Pancreas (tissue), 10 donors: ENCODE measurements at regions not wholly inside any gene's neighbourhood (a gene's known extent, or its start where the extent isn't known, plus 50 kb on each side); places are given as distances from the start of the nearest gene placed in this dataset.

Experiments
- ATAC-seq, 4 donors: fragments of 200-7000 bp; cut with Tn5 transposase; one replicate each; pipeline versions ENCODE4 v1.8.0 to v1.9.1; 2020; ENCODE audit warnings: mild to moderate bottlenecking in 4 of 4, moderate library complexity in 4 of 4
- DNase-seq, 6 donors: peaks; one replicate each; pipeline ENCODE4 v3.0.0-alpha.2; 2020
- FAIRE-seq: peaks from 2 replicates; lab custom pipeline; 2012; peaks lifted over from hg19 to GRCh38; lab: Jason Lieb, UNC
- H3K27ac ChIP-seq, 4 donors: fragments of 200-600 bp; sonication (generic); 1 replicate in 3 of 4; 2 replicates in 1 of 4; pipeline versions ENCODE4 v1.5.0 to v1.8.0; 2020
- H3K27me3 ChIP-seq, 4 donors: fragments of 200-600 bp; one replicate each; pipeline ENCODE4 v1.8.0; 2021
- H3K36me3 ChIP-seq, 3 donors: fragments of 200-600 bp; sonication (generic) in 1 of 3; one replicate each; pipeline versions ENCODE4 v1.5.0 to v1.8.0; 2020 to 2021
- H3K4me1 ChIP-seq, 3 donors: fragments of 200-600 bp; one replicate each; pipeline ENCODE4 v1.8.0; 2021
- H3K4me3 ChIP-seq, 4 donors: fragments of 200-600 bp; sonication (generic) in 2 of 4; one replicate each; pipeline versions ENCODE4 v1.5.0 to v1.8.0; 2020 to 2021
- H3K9me3 ChIP-seq, 4 donors: fragments of 200-600 bp; one replicate each; pipeline ENCODE4 v1.8.0; 2021
- CTCF ChIP-seq, 4 donors: fragments of 200-600 bp; sonication (generic) in 3 of 4; IDR thresholded peaks; one replicate each; pipeline versions ENCODE4 v1.5.0 to v1.8.0; 2021; ENCODE audit warnings: antibody characterized with exemption in 4 of 4
- WGBS, 2 donors: extraction: QIAGEN DNeasy Blood & Tissue Kit; methylation state at CpG; one replicate each; pipeline ENCODE4 v1.1.7; 2013; 5-methylcytosine and 5-hydroxymethylcytosine counted together
- intact Hi-C, 3 donors: fragments of 100-400 bp; cut with DNase I; formaldehyde crosslinking; loops; one replicate each; pipeline versions ENCODE4 v1.11.1 to v1.14.2; 2022
- donor health status: healthy with polysubstance abuse.
- donor health status: DM: no; HTN: no; CAD: no; lungs with moderate emphysema.
- donor health status: DM: no; HTN: no; CAD: no.
- donor health status: control.
- donor health status: control.
- donor health status: Bipolar disorder and iron deficiency.
- donor health status: DM: yes; HTN: yes; CAD: no.
- donor health status: DM: no; HTN: no; CAD: no.
- donor health status: DM: no; HTN: no; CAD: no.
- donor health status: DM: yes; HTN: yes; CAD: no.

- Histone ChIP-seq H3K36me3 (no peaks in the 10 kb centered on the region), H3K27me3 (no peaks in the 10 kb centered on the region), H3K4me3 (no peak overlapping the region), H3K4me1 (no peaks in the 10 kb centered on the region), H3K9me3 (no peaks in the 10 kb centered on the region), H3K27ac (no peak overlapping the region)
- DNase-seq (no peak), FAIRE-seq (no peak), ATAC-seq (no peak)
- intact Hi-C loops: no loop called here
- WGBS, 2 donors: 25 to 47% methylated on average over 2 of the region's 2 CpGs
- no peak for TF ChIP-seq CTCF (IDR thresholded peaks at IDR 0.05)
These were observed 2074.3 kb downstream of the TP53TG3F start for GRCh38 chr16:35533683-35534082.

- intact Hi-C loops: no loop called here
- no peak for ATAC-seq
- Histone ChIP-seq H3K4me3 (no peak overlapping the region), H3K4me1 (no peaks in the 10 kb centered on the region), H3K27me3 (no peaks in the 10 kb centered on the region), H3K9me3 (no peaks in the 10 kb centered on the region), H3K27ac (no peak overlapping the region), H3K36me3 (no peaks in the 10 kb centered on the region)
- TF ChIP-seq CTCF (IDR thresholded peaks at IDR 0.05): no peak
- FAIRE-seq: no peak
- 71 to 73% methylated on average over 26 to 27 of the region's 27 CpGs for WGBS, 2 donors
- DNase-seq: peak in 1 of 6 donors; percentile 39
These were observed 2084.1 kb downstream of the TP53TG3F start for GRCh38 chr16:35543486-35543885.

DNA sequence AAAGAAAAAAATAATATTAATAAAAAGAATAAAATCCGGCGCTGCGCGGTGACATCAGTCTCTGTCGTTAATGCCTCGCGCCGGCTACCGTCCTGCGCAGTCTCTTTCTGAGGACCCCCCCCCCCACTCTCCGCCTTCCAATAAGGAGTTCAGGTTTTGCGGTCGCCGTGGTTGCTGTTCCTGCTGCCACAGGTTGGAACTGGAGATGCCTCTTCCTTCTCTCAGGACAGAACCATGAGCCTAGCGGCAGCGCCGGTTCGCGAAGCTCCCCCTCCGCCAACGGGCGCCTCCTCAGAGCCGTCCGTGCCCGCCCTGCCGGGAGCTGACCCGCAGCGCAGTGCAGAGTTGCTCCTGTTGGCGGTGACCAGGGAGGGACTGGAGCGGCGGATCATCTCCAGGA lies 2093.4 kb downstream of the TP53TG3F start:
- FAIRE-seq: no peak
- H3K36me3 ChIP-seq: no peaks in the 10 kb centered on the region
- no peaks in the 10 kb centered on the region for H3K4me1 ChIP-seq
- H3K4me3 ChIP-seq: no peak overlapping the region
- TF ChIP-seq CTCF (IDR thresholded peaks at IDR 0.05): no peak
- DNase-seq: peak in 1 of 6 donors; percentile 38
- 33 to 42% methylated on average over 31 of the region's 31 CpGs for WGBS, 2 donors
- no peaks in the 10 kb centered on the region for H3K9me3 ChIP-seq
- H3K27ac ChIP-seq: no peak overlapping the region
- no peaks in the 10 kb centered on the region for H3K27me3 ChIP-seq
- intact Hi-C loops: no loop called here
- no peak for ATAC-seq

DNA sequence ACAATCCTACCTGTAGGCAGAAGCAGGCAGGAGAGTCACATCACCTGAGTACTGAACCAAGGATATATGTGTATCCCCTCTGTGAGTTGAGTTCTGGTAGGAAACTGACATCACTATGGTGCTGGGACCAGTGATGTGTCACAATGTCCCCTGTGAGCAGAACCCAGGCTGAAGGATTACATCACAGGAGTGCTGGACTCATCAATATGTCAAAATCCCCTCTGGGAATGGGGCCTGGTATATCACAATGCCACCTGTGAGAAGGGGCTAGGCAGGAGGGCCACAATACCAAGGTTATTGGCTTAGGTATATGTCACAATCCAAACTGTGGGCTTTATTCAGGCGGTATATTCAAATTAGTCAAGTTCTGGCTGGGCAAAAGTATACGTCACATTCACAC lies 2098.3 kb downstream of the TP53TG3F start:
- H3K4me1 ChIP-seq: no peaks in the 10 kb centered on the region
- H3K9me3 ChIP-seq: no peaks in the 10 kb centered on the region
- no peaks in the 10 kb centered on the region for H3K36me3 ChIP-seq
- 44 to 49% methylated on average over 2 of the region's 2 CpGs for WGBS, 2 donors
- no peak overlapping the region for H3K4me3 ChIP-seq
- intact Hi-C loops: no loop called here
- TF ChIP-seq CTCF (IDR thresholded peaks at IDR 0.05): no peak
- FAIRE-seq (no peak), DNase-seq (no peak), ATAC-seq (no peak)
- H3K27me3 ChIP-seq: no peaks in the 10 kb centered on the region
- no peak overlapping the region for H3K27ac ChIP-seq

- no peaks in the 10 kb centered on the region for H3K9me3 ChIP-seq
- ATAC-seq: peak in 3 of 4 donors; percentile 56 to 73 (median 62)
These were observed 2100.7 kb downstream of the TP53TG3F start for GRCh38 chr16:35559911-35560636.

More at GRCh38 chr16:35559911-35560636, 2100.7 kb downstream of the TP53TG3F start:
- Histone ChIP-seq H3K27me3 (no peaks in the 10 kb centered on the region), H3K4me3 (no peak overlapping the region), H3K36me3 (no peaks in the 10 kb centered on the region), H3K4me1 (no peaks in the 10 kb centered on the region), H3K27ac (no peak overlapping the region)
- DNase-seq (no peak), FAIRE-seq (no peak)
- WGBS, 2 donors: 23 to 27% methylated on average over 2 of the region's 2 CpGs
- intact Hi-C loops: no loop called here
- TF ChIP-seq CTCF (IDR thresholded peaks at IDR 0.05): no peak
